Fibroblast of the conjunctiva (primary cell): ENCODE measurements at regions not wholly inside any gene's neighbourhood (a gene's known extent, or its start where the extent isn't known, plus 50 kb on each side); places are given as distances from the start of the nearest gene placed in this dataset.

Experiments used
- DNase-seq: peaks from one replicate; pipeline ENCODE4 v3.0.0-alpha.2; 2010; ENCODE audit warnings: low read depth

DNA sequence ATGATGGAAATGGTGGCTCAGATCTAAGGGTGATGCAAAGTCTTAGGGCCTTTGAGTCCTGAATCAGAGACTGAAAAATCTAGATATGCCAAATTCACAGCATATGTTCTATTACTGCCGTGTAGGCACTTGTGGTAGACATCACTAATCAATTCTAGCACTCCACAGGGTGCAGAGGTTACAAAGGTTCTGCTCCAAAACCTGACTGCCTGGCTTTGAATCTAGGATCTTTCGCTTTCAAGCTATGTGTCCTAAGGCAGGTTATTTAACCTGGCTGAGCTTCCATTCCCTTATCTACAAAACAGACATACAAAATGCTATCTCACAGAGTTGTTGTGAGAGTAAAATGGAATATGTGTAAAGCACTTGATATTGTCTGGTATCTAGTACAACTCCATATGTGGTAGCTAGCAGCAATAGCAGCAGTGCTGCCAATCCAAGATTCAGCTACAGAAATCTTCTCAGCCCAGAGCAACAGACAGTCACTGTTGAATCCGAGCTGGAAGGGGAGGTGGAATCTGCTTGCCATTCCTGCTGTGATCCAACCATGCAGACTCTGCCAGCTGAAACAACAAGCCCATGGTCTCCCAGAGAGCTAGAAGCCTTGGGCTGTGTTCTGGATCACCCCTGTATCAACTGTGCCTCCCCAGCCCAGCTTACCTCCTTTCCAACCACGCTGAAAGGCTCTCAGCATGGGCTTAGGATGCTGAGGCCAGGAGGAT is 206.9 kb downstream of the TFAP2C start:
- no peak for DNase-seq

DNA sequence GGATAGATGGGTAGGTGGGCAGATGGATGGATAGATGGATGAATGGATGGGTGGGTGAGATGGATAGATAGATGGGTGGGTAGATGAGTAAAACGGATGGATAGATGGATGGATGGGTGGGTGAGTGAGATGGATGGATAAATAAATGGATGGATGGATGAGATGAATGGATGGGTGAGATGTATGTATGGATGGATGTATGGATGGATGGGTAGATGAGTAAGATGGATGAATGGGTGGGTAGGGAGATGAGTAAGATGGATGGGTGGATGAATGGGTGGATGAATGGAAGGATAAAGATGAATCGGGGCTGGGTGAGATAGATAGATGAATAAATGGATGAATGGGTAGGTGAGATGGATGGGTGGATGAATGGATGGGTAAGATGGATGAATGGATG is 210.1 kb downstream of the TFAP2C start:
- DNase-seq = no peak

DNA sequence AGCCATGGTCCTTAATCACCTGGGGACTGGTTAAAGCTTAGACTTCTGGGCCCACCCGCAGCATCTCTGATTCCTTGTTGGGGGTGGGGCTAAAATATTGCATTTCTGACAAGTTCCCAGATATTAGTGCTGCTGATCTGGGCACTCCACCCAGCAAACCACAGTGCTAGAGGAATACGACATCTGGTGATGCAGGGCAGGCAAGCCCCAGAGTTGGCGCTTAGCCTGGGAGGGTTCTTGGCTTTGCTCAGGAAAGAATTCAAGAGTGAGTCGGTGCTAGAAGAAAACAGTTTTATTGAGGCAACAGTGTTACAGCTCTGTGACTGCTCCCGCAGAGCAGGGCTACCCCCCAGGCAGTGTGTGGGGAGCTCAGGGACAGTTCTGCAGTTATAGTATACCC is 210.7 kb downstream of the TFAP2C start:
- peak; percentile 30 for DNase-seq

GRCh38 chr20:56840716-56841261 is 211.7 kb downstream of the TFAP2C start:
- DNase-seq = no peak

- DNase-seq = no peak
These were observed 212.3 kb downstream of the TFAP2C start for GRCh38 chr20:56841346-56841908.

GRCh38 chr20:56842056-56842455 is 212.9 kb downstream of the TFAP2C start:
- no peak for DNase-seq

DNA sequence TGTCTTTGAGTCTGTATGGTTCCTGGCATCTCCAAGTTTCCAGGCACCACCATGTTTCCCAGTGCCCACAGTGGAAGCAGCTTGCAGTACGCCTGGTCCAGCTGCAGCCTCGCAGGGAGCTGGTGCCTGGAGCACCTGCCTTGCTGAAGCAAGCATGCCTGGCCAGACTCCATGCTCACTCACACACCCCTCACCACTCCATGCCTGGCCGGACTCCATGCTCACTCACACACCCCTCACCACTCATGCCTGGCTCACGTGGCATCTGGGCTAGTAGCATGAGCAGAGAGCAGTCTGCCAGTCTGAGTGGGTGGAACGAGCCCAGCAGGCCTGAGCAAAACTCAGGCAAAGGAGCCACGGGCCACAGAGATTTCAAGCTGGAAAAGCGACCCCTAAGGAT is 214.3 kb downstream of the TFAP2C start:
- no peak for DNase-seq

- DNase-seq = no peak
These were observed 214.7 kb downstream of the TFAP2C start for GRCh38 chr20:56843817-56844216.

GRCh38 chr20:56845546-56846086 is 216.5 kb downstream of the TFAP2C start:
- DNase-seq = no peak

GRCh38 chr20:56848561-56848960 is 219.5 kb downstream of the TFAP2C start:
- DNase-seq = no peak

- no peak for DNase-seq
These were observed 222.4 kb downstream of the TFAP2C start for GRCh38 chr20:56851552-56851951.

DNA sequence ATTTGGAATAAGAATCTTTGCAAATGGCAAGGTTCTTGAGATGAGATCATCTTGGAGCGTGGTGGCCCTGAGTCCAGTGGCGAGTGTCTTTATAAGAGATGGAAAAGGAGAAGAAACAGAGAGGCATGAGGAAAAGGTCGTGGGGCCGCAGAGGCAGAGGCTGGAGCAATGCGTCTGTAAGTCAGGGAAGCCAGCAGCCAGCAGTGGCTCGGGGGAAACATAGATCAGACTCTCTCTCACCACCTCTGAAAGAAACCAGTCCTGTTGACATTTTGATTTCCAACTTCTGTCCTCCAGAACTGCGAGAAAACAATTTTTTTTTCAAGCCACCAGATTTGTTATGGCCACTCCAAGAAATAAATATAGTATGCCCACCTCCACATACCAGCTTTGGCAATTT is 226.6 kb downstream of the TFAP2C start:
- DNase-seq = no peak

DNA sequence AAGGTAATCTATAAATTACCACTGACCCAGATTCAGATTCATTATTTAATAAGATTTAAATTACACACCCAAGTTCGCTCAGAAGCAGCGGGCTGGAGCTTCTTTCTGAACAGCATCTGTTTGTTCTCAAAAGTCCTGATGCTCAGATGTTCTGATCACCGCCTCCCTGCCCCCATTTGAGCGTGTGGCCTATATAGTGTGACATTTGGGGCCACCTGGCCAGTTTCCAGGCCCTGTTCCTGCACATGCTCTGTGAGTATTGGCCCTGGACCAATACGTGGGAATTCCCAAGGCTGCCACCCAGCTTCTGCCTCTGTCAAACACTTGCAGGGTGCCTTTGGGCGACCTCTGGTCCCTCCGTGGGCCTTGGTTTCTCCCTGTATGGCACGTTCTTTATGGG is 228.8 kb downstream of the TFAP2C start:
- no peak for DNase-seq

DNA sequence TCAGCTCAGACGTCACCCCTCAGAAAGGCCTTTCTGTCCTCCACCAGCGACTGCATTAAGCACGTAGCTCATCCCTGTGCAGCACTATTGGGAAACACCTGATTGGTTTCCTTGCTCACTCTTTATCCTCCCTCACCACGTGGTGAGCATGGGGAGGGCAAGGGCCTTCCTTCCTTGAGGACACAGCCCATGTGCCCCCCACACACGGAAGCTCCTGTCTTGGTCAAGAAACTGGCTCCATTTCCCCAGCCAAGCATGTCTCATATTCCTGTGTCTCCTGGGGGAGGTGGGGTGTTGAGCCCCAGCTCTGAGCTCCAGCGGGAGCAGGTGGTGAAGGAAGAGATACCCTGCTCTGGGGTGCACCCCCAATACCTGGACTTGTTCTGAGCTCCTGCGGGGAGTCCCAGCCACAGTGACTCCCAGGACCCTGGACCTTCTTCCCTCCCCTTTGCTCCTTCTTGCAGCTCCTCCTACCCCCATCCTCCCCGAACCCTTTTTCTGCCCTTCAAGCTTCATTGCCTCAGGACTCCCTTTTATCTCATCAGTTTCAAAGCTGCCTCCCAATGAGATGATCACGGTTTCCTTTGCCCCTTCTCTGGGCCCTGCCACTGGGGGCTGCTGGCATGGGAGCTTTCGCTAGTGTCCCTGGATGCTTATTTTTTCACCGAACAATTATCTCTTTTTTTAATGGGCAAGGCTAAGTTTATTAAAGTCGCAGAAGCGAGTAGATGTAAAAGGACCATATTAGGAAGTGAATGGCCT is 230.1 kb downstream of the TFAP2C start:
- DNase-seq = no peak

- no peak for DNase-seq
These were observed 230.7 kb downstream of the TFAP2C start for GRCh38 chr20:56859801-56860261.

- peak; percentile 28 for DNase-seq
These were observed 231.3 kb downstream of the TFAP2C start for GRCh38 chr20:56860413-56860812.

GRCh38 chr20:56861590-56861989 is 232.5 kb downstream of the TFAP2C start:
- DNase-seq = no peak

DNA sequence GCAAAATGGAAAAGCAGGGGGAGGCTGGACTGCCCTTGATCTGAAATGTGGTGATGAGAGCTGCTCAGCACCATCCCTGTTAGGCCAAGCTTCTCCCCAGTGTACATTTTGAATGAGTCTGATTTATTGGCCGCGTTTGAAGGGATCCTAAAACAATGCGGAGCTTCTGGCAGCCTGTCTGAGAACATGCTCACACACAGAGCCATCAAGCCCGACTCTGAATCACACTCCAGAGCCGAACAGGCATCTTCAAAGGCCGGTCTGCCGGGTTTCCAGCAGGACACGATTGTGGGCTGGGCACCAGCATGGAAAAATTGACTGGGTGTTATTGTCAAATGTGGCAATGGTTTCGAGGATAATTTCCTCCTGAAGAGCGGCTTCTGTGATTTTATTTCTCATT is 235.9 kb downstream of the TFAP2C start:
- DNase-seq = no peak

DNA sequence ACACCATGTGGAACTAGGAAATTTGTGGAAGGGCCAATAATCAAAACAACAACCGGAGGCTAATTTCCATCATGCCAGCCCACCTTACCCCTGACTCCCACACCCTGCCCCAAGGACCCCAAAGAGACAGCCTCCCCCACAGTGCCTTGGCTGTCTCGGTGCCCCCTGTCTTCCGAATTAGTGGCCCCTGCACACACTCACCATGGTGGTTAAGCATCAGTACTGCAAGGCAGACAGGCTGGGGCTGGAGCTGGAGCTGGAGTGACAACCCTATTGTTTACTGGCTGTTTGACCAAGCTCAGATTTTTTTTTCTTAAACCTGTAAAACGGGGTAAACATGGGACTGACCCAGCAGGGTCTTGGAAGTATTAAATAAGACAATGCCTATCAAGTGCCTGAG is 238.0 kb downstream of the TFAP2C start:
- no peak for DNase-seq

GRCh38 chr20:56868746-56869145 is 239.6 kb downstream of the TFAP2C start:
- DNase-seq = no peak

GRCh38 chr20:56870271-56870670 is 241.2 kb downstream of the TFAP2C start:
- DNase-seq = no peak

DNA sequence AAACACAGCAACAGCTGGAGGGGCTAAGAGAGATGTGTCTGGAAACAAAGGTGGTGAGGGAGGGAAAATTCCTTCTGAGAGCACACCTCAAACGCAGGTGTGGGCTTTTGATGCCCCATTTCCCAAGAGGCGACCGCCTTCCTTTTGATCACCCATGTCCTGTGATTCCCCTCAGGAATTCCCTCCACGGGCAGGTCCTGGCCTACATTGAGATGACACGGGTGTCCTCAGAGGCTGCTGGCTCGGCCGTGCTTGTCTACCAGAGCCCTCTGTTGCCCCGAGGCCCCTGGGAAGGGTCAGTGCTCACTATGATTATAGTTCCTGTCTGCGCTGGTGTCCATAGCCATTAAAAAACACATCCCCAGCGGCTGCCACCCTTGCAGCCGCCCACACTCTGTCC is 242.6 kb downstream of the TFAP2C start:
- DNase-seq = no peak
